A549 (cell line): ENCODE measurements at regions not wholly inside any gene's neighbourhood (a gene's known extent, or its start where the extent isn't known, plus 50 kb on each side); places are given as distances from the start of the nearest gene placed in this dataset.

Experiments
- ATAC-seq, 2 experiments: fragments of 200-7000 bp in 1 of 2; fragments of >200 bp in 1 of 2; cut with Nextera tagmentation in 1 of 2; cut with Tn5 transposase in 1 of 2; 3 replicates each; pipeline versions ENCODE4 v1.8.0 to v1.9.1; 2018 to 2020; ENCODE audit warnings: mild to moderate bottlenecking in 1 of 2, moderate library complexity in 1 of 2
- CTCF ChIA-PET: fragments of 300-600 bp; sonication (Branson Sonifier 250); formaldehyde crosslinking; extraction: SDS; loops from one replicate; lab custom pipeline; 2021; ENCODE audit warnings: antibody characterized with exemption, inconsistent platforms; lab: Yijun Ruan, JAX
- POLR2A ChIA-PET: fragments of 350-600 bp; formaldehyde crosslinking; extraction: SDS; loops from one replicate; lab custom pipeline; 2021; ENCODE audit warnings: antibody characterized with exemption, inconsistent platforms; lab: Yijun Ruan, JAX
- DNase-seq, 2 experiments: peaks; one replicate each; pipeline versions ENCODE4 v3.0.0 to v3.0.0-alpha.2; 2011 to 2016; ENCODE audit warnings: low read depth in 1 of 2, low spot score in 1 of 2
- FAIRE-seq: peaks from 2 replicates; lab custom pipeline; 2011; peaks lifted over from hg19 to GRCh38; lab: Jason Lieb, UNC
- H3K27ac ChIP-seq, 2 experiments: fragments of >200 bp; sonication (Bioruptor Twin); formaldehyde crosslinking; 3 replicates each; pipeline ENCODE4 v1.5.1; 2016 to 2017
- H3K4me1 ChIP-seq: fragments of >200 bp; sonication (Bioruptor Twin); formaldehyde crosslinking; 3 replicates; pipeline ENCODE4 v1.6.1; 2016
- H3K4me2 ChIP-seq: fragments of >200 bp; sonication (Bioruptor Twin); formaldehyde crosslinking; 3 replicates; pipeline ENCODE4 v1.6.1; 2016
- H3K4me3 ChIP-seq: fragments of >200 bp; sonication (Bioruptor Twin); formaldehyde crosslinking; 3 replicates; pipeline ENCODE4 v1.5.1; 2016
- H3K9me3 ChIP-seq: fragments of >200 bp; sonication (Bioruptor Twin); formaldehyde crosslinking; 3 replicates; pipeline ENCODE4 v1.6.1; 2016
- CBX2 ChIP-seq: fragments of 200-600 bp; sonication (generic); IDR thresholded peaks from 2 replicates; pipeline ENCODE4 v1.6.1; 2016; ENCODE audit warnings: low read depth, mild to moderate bottlenecking, borderline replicate concordance
- CHD2 ChIP-seq: fragments of 150-350 bp; IDR thresholded peaks from 2 replicates; pipeline ENCODE4 v1.6.1; 2014; ENCODE audit warnings: low read length; ENCODE audit not compliant: partially characterized antibody
- CTCF ChIP-seq: fragments of >200 bp; sonication (Bioruptor Twin); formaldehyde crosslinking; IDR thresholded peaks from 3 replicates; pipeline ENCODE4 v1.5.1; 2016
- EHF ChIP-seq: fragments of 250-450 bp; sonication (Bioruptor Pico); IDR thresholded peaks from 2 replicates; pipeline ENCODE4 v1.5.0; 2020; ENCODE audit warnings: mild to moderate bottlenecking
- ELK1 ChIP-seq: fragments of 150-350 bp; IDR thresholded peaks from 2 replicates; pipeline ENCODE4 v1.6.1; 2014; ENCODE audit warnings: low read depth, mild to moderate bottlenecking, low read length
- ESRRA ChIP-seq: fragments of 150-350 bp; IDR thresholded peaks from 2 replicates; pipeline ENCODE4 v1.6.1; 2014; ENCODE audit warnings: mild to moderate bottlenecking, low read length, borderline replicate concordance
- FOSL2 ChIP-seq, 2 experiments: fragments of 450-650 bp in 1 of 2; fragments of >200 bp in 1 of 2; sonication (Bioruptor Twin) in 1 of 2; formaldehyde crosslinking; IDR thresholded peaks; 2 replicates each; pipeline versions ENCODE4 v1.5.0 to v1.6.1; 2016 to 2020; ENCODE audit warnings: mild to moderate bottlenecking in 1 of 2, moderate library complexity in 1 of 2
- HOXA7 ChIP-seq: fragments of 250-450 bp; sonication (Bioruptor Pico); IDR thresholded peaks from 2 replicates; pipeline ENCODE4 v1.5.0; 2020; ENCODE audit warnings: mild to moderate bottlenecking, moderate library complexity
- HOXB13 ChIP-seq: fragments of 250-450 bp; sonication (Bioruptor Pico); IDR thresholded peaks from 2 replicates; pipeline ENCODE4 v1.5.0; 2020; ENCODE audit warnings: low read depth, mild to moderate bottlenecking, moderate library complexity
- HOXB5 ChIP-seq: fragments of 250-450 bp; sonication (Bioruptor Pico); IDR thresholded peaks from 2 replicates; pipeline ENCODE4 v1.5.0; 2020; ENCODE audit warnings: mild to moderate bottlenecking, moderate library complexity
- JUN ChIP-seq, 2 experiments: fragments of >200 bp; sonication (Bioruptor Twin); formaldehyde crosslinking; IDR thresholded peaks; 2 replicates in 1 of 2; 3 replicates in 1 of 2; pipeline ENCODE4 v1.6.1; 2016 to 2017
- MAFK ChIP-seq: fragments of 450-650 bp; IDR thresholded peaks from 2 replicates; pipeline ENCODE4 v1.6.1; 2014; ENCODE audit not compliant: partially characterized antibody
- MAZ ChIP-seq: fragments of 150-350 bp; IDR thresholded peaks from 2 replicates; pipeline ENCODE4 v1.6.1; 2014; ENCODE audit warnings: antibody characterized with exemption, low read depth, low read length, borderline replicate concordance
- MYC ChIP-seq: IDR thresholded peaks from 2 replicates; pipeline ENCODE4 v1.6.1; 2012; ENCODE audit warnings: mild to moderate bottlenecking, inconsistent platforms, low read length, improper control_type of control experiment, borderline replicate concordance
- PHF8 ChIP-seq: fragments of 200-600 bp; sonication (generic); IDR thresholded peaks from 2 replicates; pipeline ENCODE4 v1.6.1; 2016; ENCODE audit warnings: low read depth, mild to moderate bottlenecking, antibody characterized with exemption, moderate library complexity, borderline replicate concordance
- RARB ChIP-seq: fragments of 250-450 bp; sonication (Bioruptor Pico); IDR thresholded peaks from 2 replicates; pipeline ENCODE4 v1.8.0; 2021; ENCODE audit warnings: mild to moderate bottlenecking, moderate library complexity
- REST ChIP-seq: fragments of 200-600 bp; sonication (generic); IDR thresholded peaks from 2 replicates; pipeline ENCODE4 v1.6.1; 2016; ENCODE audit warnings: antibody characterized with exemption, mild to moderate bottlenecking, moderate library complexity
- SMC3 ChIP-seq: fragments of >200 bp; sonication (Bioruptor Twin); formaldehyde crosslinking; IDR thresholded peaks from 3 replicates; pipeline ENCODE4 v1.6.1; 2018; ENCODE audit warnings: inconsistent platforms
- TP53 ChIP-seq: fragments of 250-450 bp; sonication (Bioruptor Pico); IDR thresholded peaks from 2 replicates; pipeline ENCODE4 v1.5.0; 2021; ENCODE audit warnings: mild to moderate bottlenecking, moderate library complexity
- ZNF302 ChIP-seq: fragments of 250-450 bp; sonication (Bioruptor Pico); IDR thresholded peaks from 2 replicates; pipeline ENCODE4 v1.9.0; 2021; ENCODE audit warnings: inconsistent platforms, mild to moderate bottlenecking, moderate library complexity
- WGBS: methylation state at CpG from one replicate; pipeline ENCODE4 v1.1.6; 2017; ENCODE audit errors: missing lambda C conversion rate; 5-methylcytosine and 5-hydroxymethylcytosine counted together

GRCh38 chr10:129319934-129320333, 147.1 kb upstream of the MGMT start:
- Histone ChIP-seq H3K4me1 (no peaks in the 10 kb centered on the region), H3K27ac (no peak overlapping the region), H3K9me3 (no peaks in the 10 kb centered on the region), H3K4me2 (no peak overlapping the region), H3K4me3 (no peak overlapping the region)
- ChIA-PET CTCF (no interaction called here), POLR2A (no interaction called here)
- no peak for DNase-seq
- ATAC-seq, result no peak
- no peak for TF ChIP-seq CHD2
- 0% methylated on average over 1 of the region's 1 CpG for WGBS
- FAIRE-seq, result no peak

DNA sequence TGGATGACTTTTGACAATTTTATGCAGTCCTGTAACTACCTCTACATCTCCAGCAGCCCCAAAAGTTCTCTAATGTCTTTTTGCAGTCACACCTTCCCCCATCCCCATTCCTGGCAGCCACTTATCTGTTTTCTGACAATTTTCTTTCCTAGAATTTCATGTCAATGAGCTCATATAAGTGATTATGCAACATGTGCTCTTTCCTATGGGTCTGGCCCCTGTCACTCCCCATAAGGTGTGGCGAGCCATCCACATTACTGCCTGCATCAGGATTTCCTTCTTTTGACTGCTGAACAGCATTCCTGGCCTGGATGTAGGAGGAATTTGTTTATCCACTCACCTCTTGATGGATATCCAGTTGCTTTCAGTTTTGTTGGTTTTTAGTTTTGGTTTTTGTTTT, 146.7 kb upstream of the MGMT start:
- DNase-seq (no peak), FAIRE-seq (no peak), ATAC-seq (no peak)
- Histone ChIP-seq H3K4me3 (no peak overlapping the region), H3K9me3 (no peaks in the 10 kb centered on the region), H3K4me2 (no peak overlapping the region), H3K4me1 (no peaks in the 10 kb centered on the region), H3K27ac (no peak overlapping the region)
- WGBS, result 0% methylated on average over 1 of the region's 1 CpG
- CTCF ChIA-PET, result no interaction called here
- TF ChIP-seq ZNF302 (CRISPR knock-in tag), result no peak
- no peak for TF ChIP-seq CTCF
- no peak for TF ChIP-seq ELK1
- no peak for TF ChIP-seq RARB (CRISPR knock-in tag)
- TF ChIP-seq REST, result no peak
- TF ChIP-seq PHF8, result no peak
- no peak for TF ChIP-seq FOSL2 (IDR thresholded peaks at IDR 0.05)
- no peak for TF ChIP-seq FOSL2 (CRISPR knock-in tag; IDR thresholded peaks at IDR 0.05)
- no peak for TF ChIP-seq MAFK
- TF ChIP-seq ESRRA, result no peak
- no peak for TF ChIP-seq MYC
- TF ChIP-seq HOXA7 (CRISPR knock-in tag), result no peak
- TF ChIP-seq SMC3, result no peak
- POLR2A ChIA-PET, result no interaction called here

DNA sequence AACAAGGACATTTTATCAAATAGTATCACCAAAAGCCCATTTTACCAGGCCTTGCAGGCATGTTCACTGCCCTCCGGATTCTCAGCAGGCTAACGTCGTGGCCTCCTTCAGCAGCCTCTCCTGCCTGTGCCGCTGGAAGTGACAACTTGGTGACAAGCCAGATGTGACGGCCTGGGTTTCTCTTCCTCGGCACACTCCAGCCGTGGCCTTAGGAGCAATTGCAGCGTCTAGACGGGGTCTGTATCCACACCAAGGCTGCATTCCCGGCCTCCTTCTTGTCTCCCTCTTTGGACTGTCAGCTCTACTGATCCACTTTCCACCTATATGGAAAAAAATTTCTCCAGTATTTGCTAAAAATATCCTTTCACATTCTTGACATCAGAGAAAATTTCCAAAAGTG, 145.3 kb upstream of the MGMT start:
- ChIA-PET CTCF (no interaction called here), POLR2A (no interaction called here)
- Histone ChIP-seq H3K4me3 (no peak overlapping the region), H3K27ac (no peak overlapping the region), H3K4me2 (no peak overlapping the region), H3K9me3 (no peaks in the 10 kb centered on the region), H3K4me1 (no peaks in the 10 kb centered on the region)
- 22% methylated on average over 10 of the region's 10 CpGs for WGBS
- ATAC-seq, result no peak
- FAIRE-seq, result no peak
- DNase-seq, result no peak
- TF ChIP-seq EHF (CRISPR knock-in tag) (no peak), TP53 (CRISPR knock-in tag) (no peak), HOXA7 (CRISPR knock-in tag) (no peak), ZNF302 (CRISPR knock-in tag) (no peak), HOXB5 (CRISPR knock-in tag) (no peak), ELK1 (no peak), MAZ (no peak), JUN (IDR thresholded peaks at IDR 0.05) (no peak), CBX2 (no peak), HOXB13 (CRISPR knock-in tag) (no peak)
